ENCODE measurements at regions not wholly inside any gene's neighbourhood (a gene's known extent, or its start where the extent isn't known, plus 50 kb on each side); places are given as distances from the start of the nearest gene placed in this dataset.
"Not testable (repeated sequence)": the region's sequence is repeated elsewhere in the genome, so short reads cannot be mapped to it uniquely, and the experiment has no call there.

DNA sequence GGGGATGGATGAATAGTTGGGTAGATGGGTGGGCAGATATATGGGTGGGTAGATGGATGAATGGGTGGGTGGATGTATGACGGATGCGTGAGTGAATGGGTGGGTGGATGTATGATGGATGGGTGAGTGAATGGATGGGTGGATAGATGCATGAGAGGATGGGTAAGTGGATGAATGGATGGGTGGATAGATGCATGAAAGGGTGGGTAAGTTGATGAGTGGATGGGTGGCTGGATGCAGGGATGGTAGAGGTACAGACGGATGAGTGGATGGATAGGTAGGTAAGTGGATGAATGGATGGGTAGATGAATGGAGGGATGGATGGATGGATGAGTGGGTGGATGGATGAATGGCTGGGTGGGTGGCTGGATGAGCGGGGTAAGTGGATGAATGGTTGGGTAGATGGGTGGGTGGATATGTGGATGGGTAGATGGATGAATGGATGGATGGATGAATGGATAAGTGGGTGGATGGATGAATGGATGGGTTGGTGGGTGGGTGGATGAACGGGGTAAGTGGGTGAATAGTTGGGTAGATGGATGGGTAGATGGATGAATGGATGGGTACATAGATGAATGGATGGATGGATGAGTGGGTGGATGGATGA is 208.9 kb downstream of the NPIPB11 start:
- DNase-seq = not testable (repeated sequence)

DNA sequence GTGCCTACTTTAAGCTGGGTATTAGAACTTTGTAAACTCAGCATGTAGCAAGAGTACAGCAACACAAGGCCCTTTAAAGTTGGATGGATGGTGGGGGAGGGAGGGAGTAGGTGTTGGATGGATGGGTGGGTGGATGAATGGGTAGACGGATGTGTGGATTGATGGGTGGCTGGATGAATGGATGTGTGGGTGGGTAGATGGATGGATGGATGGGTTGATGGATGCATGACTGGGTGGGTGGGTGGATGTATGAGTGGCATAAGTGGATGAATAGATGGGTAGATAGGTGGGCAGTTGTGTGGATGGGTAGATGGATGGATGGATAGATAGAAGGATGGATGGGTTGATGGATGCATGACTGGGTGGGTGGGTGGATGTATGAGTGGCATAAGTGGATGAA is 209.8 kb downstream of the NPIPB11 start:
- not testable (repeated sequence) for DNase-seq

GRCh38 chr16:29195116-29195872 is 210.4 kb downstream of the LAT start:
- not testable (repeated sequence) for DNase-seq

DNA sequence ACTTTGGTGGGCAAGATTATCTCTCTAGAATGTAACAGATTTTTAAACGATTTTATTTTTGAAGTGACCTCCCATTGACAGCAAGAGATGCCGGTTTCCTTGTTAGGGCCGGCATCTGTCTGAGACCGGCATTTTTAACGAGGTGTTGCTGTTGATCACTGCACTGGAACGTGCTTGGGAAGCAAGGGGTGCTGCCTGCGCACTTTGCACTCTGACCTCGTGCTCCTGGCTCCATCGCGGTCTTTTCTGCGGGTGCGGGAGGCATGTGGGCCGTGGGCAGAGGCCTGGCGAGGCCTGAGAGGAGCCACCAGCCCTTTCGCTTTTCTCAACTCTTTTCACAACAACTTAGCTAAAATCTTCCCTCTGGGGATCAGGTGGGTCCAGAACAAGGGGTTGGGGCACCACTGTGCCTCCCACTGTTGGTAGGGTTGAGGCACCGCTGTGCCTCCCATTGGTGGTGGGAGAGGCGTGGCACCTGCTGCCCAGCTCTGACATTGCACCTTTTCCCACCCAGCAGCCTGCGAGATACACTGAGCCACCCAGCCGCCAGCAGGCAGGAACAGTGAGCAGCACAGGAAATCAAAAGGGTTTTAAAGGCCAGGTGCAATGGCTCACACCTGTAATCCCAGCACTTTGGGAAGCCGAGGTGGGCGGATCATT is 209.5 kb downstream of the LAT start:
- DNase-seq = not testable (repeated sequence)

DNA sequence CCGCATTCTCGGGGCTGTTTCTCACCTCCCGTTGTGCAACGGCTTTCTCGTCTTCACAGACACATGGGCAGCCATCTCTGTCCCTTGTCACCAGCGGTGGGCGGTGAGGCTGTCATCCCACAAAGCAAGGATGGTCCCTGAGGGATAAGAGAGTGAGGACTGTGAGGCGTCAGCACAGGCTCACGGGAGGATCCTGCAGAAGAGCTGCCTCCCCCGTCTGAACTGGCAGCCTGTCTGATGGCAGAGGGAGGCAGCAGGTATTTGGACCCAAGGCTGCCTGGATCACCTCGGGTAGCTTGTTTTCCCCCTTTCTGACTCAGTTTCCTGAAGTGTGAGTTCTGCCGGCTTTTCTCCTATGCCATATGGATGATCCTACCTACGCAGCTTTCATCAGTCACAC is 208.8 kb downstream of the LAT start:
- not testable (repeated sequence) for DNase-seq

DNA sequence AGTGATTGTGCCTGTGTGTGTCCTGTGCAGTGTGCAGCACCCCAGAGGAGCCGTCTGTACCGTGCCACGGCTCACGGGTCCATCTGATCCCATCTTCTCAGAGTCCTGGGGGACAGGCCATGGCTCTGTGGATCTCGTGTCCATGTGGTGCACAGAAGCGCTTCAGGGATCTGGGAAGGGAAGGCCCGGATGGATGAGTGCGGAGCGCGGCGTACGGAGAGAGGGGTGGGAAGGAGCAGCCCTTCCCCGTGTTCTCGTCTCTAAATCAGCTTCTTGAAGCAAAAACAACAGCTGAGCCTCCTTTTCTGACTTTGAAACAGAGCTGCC is 208.4 kb downstream of the LAT start:
- not testable (repeated sequence) for DNase-seq

DNA sequence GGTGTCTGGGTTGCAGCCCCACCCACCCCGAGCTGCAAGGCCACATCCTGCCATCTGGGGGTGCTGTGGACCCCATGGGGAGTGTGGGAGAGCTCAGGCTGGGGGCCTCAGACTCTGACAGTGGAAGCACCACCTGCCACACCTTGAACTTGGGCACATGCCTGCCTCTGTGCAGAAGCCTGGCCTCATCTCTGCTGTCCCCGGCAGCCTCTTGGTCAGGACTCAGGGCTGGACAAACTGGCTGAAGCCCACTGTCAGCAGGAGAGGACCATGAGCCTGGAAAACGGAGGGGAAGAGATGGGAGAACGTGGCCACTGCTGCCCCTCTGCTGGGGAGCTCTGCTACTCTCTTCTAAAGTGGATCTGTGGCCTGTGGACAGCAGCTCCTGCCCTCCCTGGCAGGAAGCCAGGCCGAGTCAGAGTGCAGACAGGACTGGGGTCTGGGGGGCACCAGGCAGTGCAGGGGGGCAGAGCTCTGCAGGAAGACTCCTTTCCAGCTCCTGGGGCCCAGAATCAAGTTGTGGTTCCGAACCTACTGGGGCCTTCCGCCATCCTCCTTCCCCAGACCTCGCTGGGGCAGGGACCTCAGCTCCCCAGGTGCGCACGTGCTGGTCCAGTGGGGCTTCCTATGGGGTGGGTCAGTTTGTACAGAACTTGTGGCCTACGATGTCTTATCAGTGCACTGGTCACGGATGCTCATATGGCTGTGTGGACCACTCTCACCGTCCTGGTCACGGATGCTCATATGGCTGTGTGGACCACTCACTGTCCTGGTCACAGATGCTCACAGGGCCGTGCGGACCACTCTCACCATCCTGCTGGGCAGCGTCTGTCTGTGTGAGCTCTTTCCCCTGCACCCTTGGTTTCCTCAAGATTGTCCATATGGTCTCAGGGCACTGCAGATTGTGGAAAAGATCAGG is 207.7 kb downstream of the LAT start:
- DNase-seq = peak; percentile 13

- not testable (repeated sequence) for DNase-seq
Observed at GRCh38 chr16:29191636-29192180, 206.9 kb downstream of the LAT start.

DNA sequence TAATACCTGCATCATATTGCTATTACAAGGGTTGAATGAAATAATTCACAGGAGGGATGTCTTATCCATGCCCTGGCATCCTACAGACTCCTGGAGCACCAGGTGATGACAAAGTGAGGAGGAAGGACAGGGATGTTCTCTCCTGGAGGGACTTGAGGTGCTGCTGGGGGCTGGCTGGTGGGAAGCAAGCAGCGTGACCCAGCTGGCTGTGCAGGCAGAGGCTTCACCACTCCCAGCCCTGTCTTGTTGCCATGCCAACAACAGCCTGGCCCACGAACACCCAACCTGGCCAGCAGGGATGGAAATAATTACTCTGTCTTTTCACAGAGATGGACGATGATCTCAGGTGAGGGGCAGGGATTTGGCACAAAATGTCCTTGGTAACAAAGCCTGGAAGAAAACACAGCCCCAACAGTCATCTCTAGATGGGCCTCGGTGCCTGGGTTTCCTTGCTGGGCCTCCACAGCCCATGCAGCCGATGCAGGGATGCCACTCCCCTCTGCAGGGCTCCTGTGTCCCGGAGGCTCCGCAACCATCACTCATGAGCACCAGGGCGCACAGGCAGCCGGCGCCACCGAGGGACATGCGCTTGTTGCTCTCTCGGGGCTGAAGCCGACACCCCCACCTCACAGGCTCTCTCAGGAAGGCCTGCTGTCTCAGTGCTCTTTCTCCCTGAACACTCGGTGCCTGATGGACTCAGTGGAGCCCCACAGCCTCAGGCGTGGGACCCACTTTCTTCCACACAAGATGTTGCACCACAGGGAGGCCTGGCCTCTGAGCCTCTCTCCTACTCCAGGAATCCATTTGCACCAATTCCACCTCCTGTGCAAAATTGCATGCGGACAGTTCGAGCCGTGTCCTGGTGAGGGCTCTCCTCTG is 205.9 kb downstream of the LAT start:
- not testable (repeated sequence) for DNase-seq

- DNase-seq = not testable (repeated sequence)
Observed at GRCh38 chr16:29188806-29189205, 204.0 kb downstream of the LAT start.

GRCh38 chr16:29186306-29187220 is 201.7 kb downstream of the LAT start:
- DNase-seq = not testable (repeated sequence)

- DNase-seq = not testable (repeated sequence)
Observed at GRCh38 chr16:29185872-29186271, 201.0 kb downstream of the LAT start.

GRCh38 chr16:29184738-29185438 is 200.0 kb downstream of the LAT start:
- not testable (repeated sequence) for DNase-seq

- DNase-seq = not testable (repeated sequence)
Observed at GRCh38 chr16:29182940-29183868, 198.4 kb downstream of the LAT start.

- DNase-seq = no peak
Observed at GRCh38 chr16:29182501-29182900, 197.6 kb downstream of the LAT start.

GRCh38 chr16:29181921-29182411 is 197.1 kb downstream of the LAT start:
- DNase-seq = peak; percentile 18

GRCh38 chr16:29181254-29181780 is 196.5 kb downstream of the LAT start:
- DNase-seq = not testable (repeated sequence)

GRCh38 chr16:29180206-29180600 is 195.4 kb downstream of the LAT start:
- not testable (repeated sequence) for DNase-seq
